ENCODE measurements at regions not wholly inside any gene's neighbourhood (a gene's known extent, or its start where the extent isn't known, plus 50 kb on each side); places are given as distances from the start of the nearest gene placed in this dataset.

DNA sequence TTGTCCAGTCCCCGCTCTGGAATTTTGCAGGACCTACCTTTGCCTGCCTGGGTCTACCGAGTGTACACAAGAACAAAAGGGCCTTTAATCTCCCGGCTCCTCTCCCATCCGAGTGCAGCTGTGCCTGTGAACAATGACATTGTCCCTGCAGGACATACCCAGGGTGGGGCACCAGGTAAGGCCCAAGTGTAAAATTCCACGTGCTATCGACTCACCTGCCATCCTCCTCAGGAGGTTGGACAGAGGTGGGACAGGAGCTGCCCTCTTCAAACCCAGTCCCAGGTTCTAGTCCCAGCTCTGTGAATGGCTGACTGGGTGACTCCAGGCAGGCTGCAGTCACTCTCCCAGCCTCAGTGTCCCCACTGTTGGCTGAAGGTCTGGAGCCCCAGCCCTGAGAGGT lies 159.6 kb upstream of the ALDH1B1 start:
- H3K9me3 Mint-ChIP-seq = no peaks in the 10 kb centered on the region
- Histone ChIP-seq H3K4me3 (no peak overlapping the region), H3K4me2 (no peak overlapping the region), H3K79me2 (replicated peaks; ENCODE audit: insufficient read depth) (no peaks in the 10 kb centered on the region), H3K9me2 (ENCODE audit: insufficient read depth) (no peaks in the 10 kb centered on the region), H3K27me3 (ENCODE audit: insufficient read depth) (peaks cover 21% of the 10 kb centered on the region), H3F3A (replicated peaks; ENCODE audit: low read depth) (no peaks in the 10 kb centered on the region), H4K20me1 (replicated peaks; ENCODE audit: insufficient read depth) (no peaks in the 10 kb centered on the region; the same call in 1 of the 2 replicates), H3K27ac (ENCODE audit: low read depth) (no peak overlapping the region), H3K36me3 (ENCODE audit: insufficient read depth) (no peaks in the 10 kb centered on the region), H3K4me1 (ENCODE audit: insufficient read depth) (peaks cover 12% of the 10 kb centered on the region), H2AFZ (no peak overlapping the region)
- no peak for DNase-seq (ENCODE audit: low spot score)
- TF ChIP-seq, protein P1, sequence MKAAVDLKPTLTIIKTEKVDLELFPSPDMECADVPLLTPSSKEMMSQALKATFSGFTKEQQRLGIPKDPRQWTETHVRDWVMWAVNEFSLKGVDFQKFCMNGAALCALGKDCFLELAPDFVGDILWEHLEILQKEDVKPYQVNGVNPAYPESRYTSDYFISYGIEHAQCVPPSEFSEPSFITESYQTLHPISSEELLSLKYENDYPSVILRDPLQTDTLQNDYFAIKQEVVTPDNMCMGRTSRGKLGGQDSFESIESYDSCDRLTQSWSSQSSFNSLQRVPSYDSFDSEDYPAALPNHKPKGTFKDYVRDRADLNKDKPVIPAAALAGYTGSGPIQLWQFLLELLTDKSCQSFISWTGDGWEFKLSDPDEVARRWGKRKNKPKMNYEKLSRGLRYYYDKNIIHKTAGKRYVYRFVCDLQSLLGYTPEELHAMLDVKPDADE (IDR thresholded peaks at IDR 0.05) = no peak
- TF ChIP-seq EZH2phosphoT487 (IDR thresholded peaks at IDR 0.05; ENCODE audit: unreplicated experiment) (no peak), ZNF114 (CRISPR knock-in tag; IDR thresholded peaks at IDR 0.05) (no peak)
- no peak overlapping the region for H3K27ac Mint-ChIP-seq
- no peak overlapping the region for H3K4me3 Mint-ChIP-seq
- no peaks in the 10 kb centered on the region for H3K36me3 Mint-ChIP-seq (ENCODE audit: low read depth)
- no peak for ATAC-seq
- peaks cover 19% of the 10 kb centered on the region for H3K4me1 Mint-ChIP-seq
- peaks cover 9% of the 10 kb centered on the region for H3K27me3 Mint-ChIP-seq (ENCODE audit: insufficient read depth, low read depth, poor library complexity)

DNA sequence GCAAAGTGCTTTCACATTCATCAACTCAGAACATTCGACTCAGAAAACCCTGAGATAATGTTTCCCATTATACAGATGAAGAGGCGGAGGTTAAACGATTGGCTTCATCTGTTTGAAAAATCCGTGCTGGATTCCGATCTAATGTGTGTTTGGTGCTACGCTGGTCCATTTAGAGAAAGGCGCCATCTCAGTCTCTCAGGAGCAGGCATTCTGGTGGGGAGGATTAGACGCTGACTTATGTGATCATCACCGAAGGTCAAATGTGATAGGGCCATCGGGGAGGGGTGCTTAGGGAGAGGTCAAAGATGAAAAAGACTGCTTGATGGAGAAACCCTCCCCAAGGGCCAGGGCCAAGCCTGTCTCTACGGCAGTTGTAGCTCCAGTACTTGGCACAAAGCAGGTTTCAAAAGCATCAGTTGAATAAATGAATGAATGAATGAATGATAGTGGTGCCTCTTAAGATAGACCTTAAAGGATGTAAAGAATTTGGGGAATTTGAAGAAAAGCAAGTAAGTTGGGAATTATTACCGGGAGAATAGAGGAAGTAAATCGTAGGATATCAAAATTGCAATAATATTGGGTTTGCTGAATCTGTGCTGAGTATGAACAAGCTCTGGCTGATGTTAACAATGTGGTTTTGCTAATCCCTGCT lies 160.6 kb upstream of the SHB start:
- Histone ChIP-seq H3K27me3 (ENCODE audit: insufficient read depth) (peaks cover 42% of the 10 kb centered on the region), H3K79me2 (replicated peaks; ENCODE audit: insufficient read depth) (no peaks in the 10 kb centered on the region), H3K4me1 (ENCODE audit: insufficient read depth) (peaks cover 24% of the 10 kb centered on the region), H3K4me2 (no peak overlapping the region), H3K4me3 (no peak overlapping the region), H3K27ac (ENCODE audit: low read depth) (no peak overlapping the region), H4K20me1 (replicated peaks; ENCODE audit: insufficient read depth) (no peaks in the 10 kb centered on the region; the same call in 1 of the 2 replicates), H2AFZ (no peak overlapping the region), H3K9me2 (ENCODE audit: insufficient read depth) (no peaks in the 10 kb centered on the region), H3K36me3 (ENCODE audit: insufficient read depth) (no peaks in the 10 kb centered on the region), H3F3A (replicated peaks; ENCODE audit: low read depth) (no peaks in the 10 kb centered on the region)
- H3K4me3 Mint-ChIP-seq = no peak overlapping the region
- DNase-seq (ENCODE audit: low spot score) = no peak
- no peak overlapping the region for H3K27ac Mint-ChIP-seq
- H3K27me3 Mint-ChIP-seq (ENCODE audit: insufficient read depth, low read depth, poor library complexity) = peaks cover 20% of the 10 kb centered on the region
- no peaks in the 10 kb centered on the region for H3K36me3 Mint-ChIP-seq (ENCODE audit: low read depth)
- no peaks in the 10 kb centered on the region for H3K9me3 Mint-ChIP-seq
- ATAC-seq = no peak
- H3K4me1 Mint-ChIP-seq = peaks cover 32% of the 10 kb centered on the region
- TF ChIP-seq ZNF331 (CRISPR knock-in tag; IDR thresholded peaks at IDR 0.05; ENCODE audit: low read depth) (no peak), CREB1 (CRISPR knock-in tag; IDR thresholded peaks at IDR 0.05; ENCODE audit: low read depth) (no peak), POLR2AphosphoS5 (IDR thresholded peaks at IDR 0.05; ENCODE audit: low read depth) (no peak), EZH2 (IDR thresholded peaks at IDR 0.05; ENCODE audit: low read depth, unreplicated experiment) (no peak), CTCF (conservative IDR thresholded peaks at IDR 0.05; ENCODE audit: low read depth in 2 of 2) (no peak), STAT1 (IDR thresholded peaks at IDR 0.05; ENCODE audit: unreplicated experiment) (no peak), ZNF462 (CRISPR knock-in tag; IDR thresholded peaks at IDR 0.05) (no peak), EZH2phosphoT487 (IDR thresholded peaks at IDR 0.05; ENCODE audit: unreplicated experiment) (no peak)
- TF ChIP-seq, protein P1 (IDR thresholded peaks at IDR 0.05) = no peak

All from GM23338 (cell line).